GM12878 (cell line): ENCODE measurements at regions not wholly inside any gene's neighbourhood (a gene's known extent, or its start where the extent isn't known, plus 50 kb on each side); places are given as distances from the start of the nearest gene placed in this dataset.

Experiments used
- ATAC-seq: fragments of 200-7000 bp; cut with Tn5 transposase; 3 replicates; pipeline ENCODE4 v1.9.1; 2020; ENCODE audit warnings: mild to moderate bottlenecking, moderate library complexity
- BruUV-seq: library from RNA; stranded (reverse); fragments of 400-500 nt; replicated peaks from 2 replicates; lab custom pipeline; 2021; lab: Mats Ljungman, UMichigan
- CTCF ChIA-PET: fragments of 300-600 bp; sonication (Branson Sonifier 250); formaldehyde crosslinking; extraction: SDS; loops from one replicate; lab custom pipeline; 2021; ENCODE audit warnings: inconsistent platforms; lab: Yijun Ruan, JAX
- POLR2A ChIA-PET: fragments of 350-600 bp; formaldehyde crosslinking; extraction: SDS; loops from one replicate; lab custom pipeline; 2021; ENCODE audit warnings: inconsistent platforms; lab: Charles Lee
- RAD21 ChIA-PET: fragments of 300-600 bp; sonication (Branson Sonifier 250); formaldehyde crosslinking; loops from one replicate; lab custom pipeline; 2023; ENCODE audit warnings: antibody characterized with exemption; ENCODE audit not compliant: unreplicated experiment; lab: Charles Lee
- SMC1A ChIA-PET: fragments of 300-600 bp; sonication (Branson Sonifier 250); formaldehyde crosslinking; loops from one replicate; lab custom pipeline; 2023; ENCODE audit not compliant: unreplicated experiment, uncharacterized antibody; lab: Charles Lee
- DNase-seq: peaks from one replicate; pipeline ENCODE4 v3.0.0-alpha.2; 2011; ENCODE audit warnings: low read depth, low spot score
- FAIRE-seq: peaks from 3 replicates; lab custom pipeline; 2011; peaks lifted over from hg19 to GRCh38; lab: Jason Lieb, UNC
- H2AFZ ChIP-seq: 2 replicates; pipeline ENCODE4 v1.6.0; 2011; ENCODE audit warnings: low read depth, low read length, control low read depth; ENCODE audit not compliant: control insufficient read depth
- H3K27ac ChIP-seq: 2 replicates; pipeline ENCODE4 v1.5.1; 2011; ENCODE audit warnings: control low read depth; ENCODE audit not compliant: control insufficient read depth, insufficient read depth
- H3K27me3 ChIP-seq, 2 experiments: replicated peaks in 1 of 2; 2 replicates each; pipeline versions ENCODE4 v1.6.0 to v1.6.1; 2011; ENCODE audit warnings: low read length in 1 of 2; ENCODE audit not compliant: control insufficient read depth in 2 of 2, insufficient read depth in 2 of 2
- H3K36me3 ChIP-seq, 2 experiments: 2 replicates each; pipeline ENCODE4 v1.5.1; 2011; ENCODE audit warnings: low read length in 1 of 2; ENCODE audit not compliant: control insufficient read depth in 2 of 2, insufficient read depth in 2 of 2
- H3K4me1 ChIP-seq: 2 replicates; pipeline ENCODE4 v1.6.1; 2011; ENCODE audit warnings: mild to moderate bottlenecking, low read length, moderate library complexity, mixed read lengths; ENCODE audit not compliant: control insufficient read depth, insufficient read depth
- H3K4me2 ChIP-seq: 2 replicates; pipeline ENCODE4 v1.6.0; 2011; ENCODE audit warnings: control low read depth; ENCODE audit not compliant: control insufficient read depth, insufficient read depth
- H3K4me3 ChIP-seq: fragments of 200-600 bp; sonication (generic); 2 replicates; pipeline ENCODE4 v1.5.1; 2016
- H3K79me2 ChIP-seq: 2 replicates; pipeline ENCODE4 v1.6.0; 2011; ENCODE audit warnings: low read length; ENCODE audit not compliant: control insufficient read depth, insufficient read depth
- H3K9ac ChIP-seq: 2 replicates; pipeline ENCODE4 v1.8.0; 2011; ENCODE audit warnings: low read length, control low read depth, mixed read lengths; ENCODE audit not compliant: control insufficient read depth, insufficient read depth
- H3K9me3 ChIP-seq: replicated peaks from 3 replicates; pipeline ENCODE4 v1.5.1; 2011; ENCODE audit warnings: mild to moderate bottlenecking, low read length; ENCODE audit not compliant: control insufficient read depth, insufficient read depth
- H4K20me1 ChIP-seq: 2 replicates; pipeline ENCODE4 v1.6.0; 2011; ENCODE audit not compliant: control insufficient read depth, insufficient read depth
- CBFB ChIP-seq: IDR thresholded peaks from 2 replicates; pipeline ENCODE4 v1.6.1; 2016; ENCODE audit warnings: antibody characterized with exemption, low read depth
- REST ChIP-seq: IDR thresholded peaks from 2 replicates; pipeline ENCODE4 v1.6.1; 2012; ENCODE audit warnings: mild to moderate bottlenecking, low read depth, low read length
- STAT1 ChIP-seq: fragments of 450-650 bp; conservative IDR thresholded peaks from 2 replicates; pipeline ENCODE4 v1.6.1; 2014; ENCODE audit warnings: antibody characterized with exemption, mild to moderate bottlenecking
- WGBS: methylation state at CpG from one replicate; pipeline ENCODE4 v1.1.6; 2016; ENCODE audit warnings: low lambda C conversion rate; ENCODE audit not compliant: insufficient replicate concordance, insufficient coverage; ENCODE audit errors: missing lambda C conversion rate; 5-methylcytosine and 5-hydroxymethylcytosine counted together
- in situ Hi-C: fragments of 300-500 bp; cut with MboI; formaldehyde crosslinking; loops from 9 replicates; pipeline ENCODE4 v1.14.3; 2018; ENCODE audit warnings: mixed read lengths
- intact Hi-C: fragments of 100-400 bp; cut with micrococcal nuclease; formaldehyde crosslinking; loops from one replicate; pipeline ENCODE4 v1.14.2; 2022; ENCODE audit not compliant: unreplicated experiment

- TF ChIP-seq REST: no peak
These were observed 186.9 kb upstream of the LNX1 start (continued) for GRCh38 chr4:53778155-53778554.

- Histone ChIP-seq H3K27me3 (no peaks in the 10 kb centered on the region), H2AFZ (no peak overlapping the region), H3K4me3 (no peak overlapping the region), H3K9me3 (no peaks in the 10 kb centered on the region; the same call in 2 of the 3 replicates), H3K36me3 (no peaks in the 10 kb centered on the region), H3K27ac (no peak overlapping the region), H3K4me2 (no peak overlapping the region), H3K9ac (no peak overlapping the region), H3K4me1 (no peaks in the 10 kb centered on the region), H4K20me1 (no peaks in the 10 kb centered on the region), H3K79me2 (no peaks in the 10 kb centered on the region)
- no TSS peak for BruUV-seq
- TF ChIP-seq CBFB (no peak), STAT1 (no peak)
- DNase-seq (no peak), ATAC-seq (no peak), FAIRE-seq (no peak)
- intact Hi-C loops (no loop called here), in situ Hi-C loops (no loop called here)
- 35% methylated on average over 4 of the region's 4 CpGs for WGBS
- ChIA-PET CTCF (interaction anchor here (1.0 to 5.6 kb wide), 2 partner anchors 11 to 71 kb away, joined by 3 to 19 read pairs; no protein-coding TSS in a partner anchor), POLR2A (no interaction called here), RAD21 (interaction anchor here (1.2 kb wide), 1 partner anchor 71 kb away, joined by 4 read pairs; no protein-coding TSS in a partner anchor), SMC1A (interaction anchor here (1.9 to 2.1 kb wide), 2 partner anchors 14 to 71 kb away, joined by 5 to 9 read pairs; no protein-coding TSS in a partner anchor)
These were observed 186.1 kb upstream of the LNX1 start for GRCh38 chr4:53777244-53777984.
